ENCODE measurements at regions not wholly inside any gene's neighbourhood (a gene's known extent, or its start where the extent isn't known, plus 50 kb on each side); places are given as distances from the start of the nearest gene placed in this dataset.
"Not testable (repeated sequence)": the region's sequence is repeated elsewhere in the genome, so short reads cannot be mapped to it uniquely, and the experiment has no call there.

DNA sequence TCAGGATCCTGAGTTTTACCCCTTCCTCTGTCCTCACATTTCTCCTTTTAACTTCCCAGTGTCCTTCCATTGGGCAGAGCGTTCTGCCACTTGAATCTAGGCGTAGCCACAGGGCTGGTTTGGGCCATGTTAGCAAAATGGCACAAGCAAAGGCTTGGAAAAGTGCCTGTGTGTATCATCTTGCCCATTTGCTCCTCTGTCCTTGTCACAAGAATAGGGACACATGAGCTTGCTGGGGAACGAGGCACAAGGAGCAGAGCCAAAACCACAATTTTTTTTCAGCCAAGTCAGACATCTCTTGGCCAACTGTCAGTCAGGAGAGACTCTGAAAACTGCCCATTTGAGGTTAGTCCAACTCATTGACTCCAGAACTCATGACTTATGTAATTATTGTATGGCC is 285.2 kb downstream of the ZNF248 start:
- DNase-seq (ENCODE audit: low read depth), result no peak

DNA sequence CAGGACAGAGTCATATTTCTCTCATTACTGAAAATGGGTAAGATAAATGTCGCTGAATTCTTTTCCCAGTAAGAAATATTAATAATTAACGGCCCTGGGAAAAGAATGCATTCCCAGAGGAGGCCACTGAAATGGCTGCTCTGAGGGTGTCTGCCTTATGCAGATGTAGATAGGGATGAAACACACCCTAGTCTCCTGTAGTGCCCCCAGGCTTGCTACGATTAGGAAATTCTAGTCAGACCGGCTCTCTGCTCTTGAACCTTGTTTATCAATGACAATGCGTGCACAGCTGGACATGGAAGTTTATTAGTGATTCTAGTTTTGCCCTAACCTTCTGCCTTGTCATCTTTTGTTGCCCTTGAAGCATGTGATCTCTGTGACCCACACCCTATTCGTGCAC is 291.1 kb downstream of the ZNF248 start:
- no peak for DNase-seq (ENCODE audit: low read depth)

DNA sequence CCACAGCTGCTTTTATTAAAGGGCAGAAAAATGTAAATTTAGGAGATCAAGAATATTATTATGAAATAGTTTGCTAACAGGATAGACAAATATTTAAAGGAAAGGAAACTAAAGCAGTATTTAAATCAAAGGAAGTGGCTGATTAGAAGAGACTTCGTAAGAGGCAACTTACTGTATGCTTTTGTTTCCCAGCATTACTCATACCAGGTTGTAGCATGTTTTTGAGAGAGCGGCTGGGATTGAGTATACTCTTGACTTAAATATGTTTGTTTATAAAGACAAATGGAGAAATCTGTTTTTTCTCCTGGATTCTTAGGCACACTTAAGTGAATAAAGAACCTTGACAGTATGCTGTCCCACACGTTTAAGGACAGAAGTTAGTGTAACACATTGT is 293.7 kb downstream of the ZNF248 start:
- no peak for DNase-seq (ENCODE audit: low read depth)

DNA sequence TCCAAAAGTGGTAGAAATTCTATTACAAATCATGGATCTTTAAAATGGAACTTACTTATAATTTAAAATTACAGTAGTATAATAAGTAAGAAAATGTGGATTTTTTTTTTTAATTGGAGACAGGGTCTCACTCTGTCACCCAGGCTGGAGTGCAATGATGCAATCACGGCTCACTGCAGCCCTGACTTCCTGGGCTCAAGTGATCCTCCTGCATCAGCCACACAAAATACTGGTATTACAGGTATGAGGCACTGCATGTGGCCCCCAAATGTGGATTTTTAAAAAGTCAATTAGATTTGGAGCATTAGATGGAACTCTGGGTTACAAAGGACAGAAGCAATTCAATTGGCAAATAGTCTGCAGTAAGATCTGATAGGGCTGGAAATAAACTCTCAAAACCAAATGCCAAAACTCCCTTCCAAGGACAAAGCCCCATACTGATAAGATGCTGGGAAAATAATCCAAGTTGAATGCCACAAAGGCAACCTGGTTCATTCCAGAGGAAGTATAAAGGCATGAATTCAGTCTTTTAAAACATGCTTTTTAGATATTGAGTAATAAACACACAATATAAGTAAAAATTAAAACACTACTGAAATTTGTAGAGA is 294.2 kb downstream of the ZNF248 start:
- DNase-seq (ENCODE audit: low read depth), result no peak

DNA sequence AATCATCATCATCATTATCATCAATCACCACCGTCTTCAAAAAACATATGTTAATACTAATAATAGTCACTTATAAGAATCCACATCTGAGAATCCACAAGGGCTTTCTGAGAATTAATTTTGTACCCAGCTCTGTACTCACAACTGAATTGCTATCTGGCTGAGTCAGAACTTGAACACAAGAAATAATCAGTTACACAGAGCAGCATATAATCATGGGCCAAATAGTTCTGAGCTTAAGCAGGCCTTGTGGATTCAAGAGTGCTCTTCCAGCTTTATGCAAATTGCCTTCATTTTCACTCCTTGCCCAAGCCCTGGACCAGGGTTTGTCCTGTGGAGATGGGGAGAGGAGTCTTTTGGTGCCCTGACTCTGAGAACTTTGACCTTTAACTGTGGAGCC is 304.5 kb downstream of the ZNF248 start:
- DNase-seq (ENCODE audit: low read depth), result no peak

DNA sequence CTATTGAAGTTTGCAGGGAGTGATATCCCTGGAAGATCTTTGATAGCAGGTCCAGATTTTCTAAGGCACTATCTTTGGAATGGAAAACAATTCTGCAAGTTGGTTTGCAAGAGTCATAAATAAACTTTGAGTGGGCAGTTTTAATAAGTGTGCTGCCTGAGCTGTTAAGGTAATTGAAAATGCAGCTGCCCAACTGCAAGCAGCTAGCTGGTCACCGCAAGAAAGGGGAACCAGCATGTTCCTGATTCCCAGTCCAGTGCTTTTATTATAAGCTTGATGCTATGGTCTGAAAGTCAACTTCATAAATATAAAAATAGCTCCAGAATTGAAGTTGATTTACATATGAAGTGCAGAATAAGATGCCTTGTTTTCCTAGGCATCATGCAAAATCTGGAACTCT is 308.4 kb downstream of the ZNF248 start:
- DNase-seq (ENCODE audit: low read depth), result no peak

DNA sequence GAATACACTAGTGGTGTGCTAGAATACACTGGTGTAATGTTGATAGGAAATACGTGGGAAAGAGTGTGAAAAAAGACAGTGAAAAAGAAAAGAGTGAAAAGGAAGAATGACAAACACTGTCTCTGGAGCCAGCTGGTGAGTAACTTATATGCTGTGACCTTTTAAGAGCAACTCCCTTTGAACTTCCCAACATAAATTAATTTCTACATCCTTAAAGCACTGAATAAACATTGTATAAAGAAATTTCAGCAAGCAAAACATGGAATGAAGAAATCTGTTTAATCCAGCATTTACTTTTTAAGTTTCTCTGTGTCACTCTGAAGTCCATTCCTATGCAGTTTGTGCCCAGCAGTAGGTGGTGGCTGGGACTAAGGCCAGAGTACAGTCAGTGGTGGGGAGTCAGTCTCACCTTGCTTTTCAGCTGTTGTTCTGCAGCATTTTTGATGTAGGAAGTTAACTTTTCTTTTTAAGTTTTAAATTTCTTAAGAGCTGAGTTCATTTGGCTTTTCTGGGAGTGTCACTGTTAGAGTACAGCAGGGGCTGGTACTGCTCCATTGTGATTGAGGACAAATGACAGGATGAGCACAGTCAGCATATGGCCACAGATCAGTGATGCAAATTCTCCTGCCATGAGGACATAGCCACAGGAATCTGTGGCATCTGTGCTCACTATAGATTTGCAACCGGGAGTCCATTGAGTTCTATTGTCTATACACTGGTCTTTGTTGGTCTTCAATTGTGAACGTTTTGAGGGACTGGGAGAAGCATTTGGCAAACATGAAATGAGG is 321.8 kb downstream of the ZNF248 start:
- DNase-seq (ENCODE audit: low read depth), result no peak

DNA sequence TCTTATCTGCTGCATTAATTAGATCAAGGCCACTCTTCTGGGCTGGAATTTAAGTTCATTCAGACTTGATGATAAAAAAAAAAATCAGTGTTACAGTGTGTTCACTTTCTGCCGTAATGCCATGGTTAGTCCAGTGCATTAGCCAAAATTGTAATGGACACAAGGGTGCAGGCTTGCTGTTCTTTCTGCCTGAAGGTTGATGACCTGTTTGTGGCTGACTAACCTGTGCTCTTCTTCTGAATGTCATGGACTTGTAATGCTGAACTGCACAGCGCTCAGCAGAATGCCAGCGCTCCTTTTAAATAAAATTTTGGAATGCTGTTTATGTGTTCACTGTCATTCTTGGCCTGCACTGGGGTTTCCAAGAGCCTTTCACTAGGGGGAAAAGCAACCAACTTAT is 323.2 kb downstream of the ZNF248 start:
- no peak for DNase-seq (ENCODE audit: low read depth)

DNA sequence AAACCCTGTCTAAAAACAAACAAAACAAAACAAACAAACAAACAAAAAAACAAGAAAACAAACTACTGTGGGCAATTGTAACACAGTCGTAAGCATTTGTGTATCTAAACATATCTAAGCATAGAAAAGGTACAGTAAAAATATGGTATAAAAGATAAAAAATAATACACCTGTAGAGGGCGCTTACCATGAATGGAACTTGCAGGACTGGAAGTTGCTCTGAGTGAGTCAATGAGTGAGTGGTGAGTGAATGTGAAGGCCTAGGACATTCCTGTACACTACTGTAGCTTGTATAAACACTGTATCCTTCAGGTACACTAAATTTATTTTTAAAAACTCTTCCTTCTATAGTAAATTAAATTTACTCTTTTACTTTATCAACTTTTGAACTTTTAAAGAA is 332.0 kb downstream of the ZNF248 start:
- not testable (repeated sequence) for DNase-seq (ENCODE audit: low read depth)

DNA sequence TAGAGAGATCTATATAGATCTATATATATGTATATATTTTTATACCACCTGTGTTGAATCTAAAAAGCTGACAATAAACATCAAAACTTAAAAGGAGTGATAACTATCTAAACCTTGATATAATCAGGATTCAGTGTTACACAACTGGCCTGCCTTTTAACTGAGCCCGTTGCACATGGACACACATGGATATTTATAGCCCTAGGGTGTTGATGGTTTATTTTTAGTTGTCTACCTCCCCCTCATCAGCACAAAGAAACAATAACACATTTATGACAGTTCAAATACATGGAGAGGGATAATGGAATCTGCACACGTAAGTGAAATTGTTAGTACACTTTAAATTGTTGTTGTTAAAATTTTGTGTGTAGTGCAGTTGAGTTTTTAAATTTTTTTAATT is 336.9 kb downstream of the ZNF248 start:
- DNase-seq (ENCODE audit: low read depth), result no peak

DNA sequence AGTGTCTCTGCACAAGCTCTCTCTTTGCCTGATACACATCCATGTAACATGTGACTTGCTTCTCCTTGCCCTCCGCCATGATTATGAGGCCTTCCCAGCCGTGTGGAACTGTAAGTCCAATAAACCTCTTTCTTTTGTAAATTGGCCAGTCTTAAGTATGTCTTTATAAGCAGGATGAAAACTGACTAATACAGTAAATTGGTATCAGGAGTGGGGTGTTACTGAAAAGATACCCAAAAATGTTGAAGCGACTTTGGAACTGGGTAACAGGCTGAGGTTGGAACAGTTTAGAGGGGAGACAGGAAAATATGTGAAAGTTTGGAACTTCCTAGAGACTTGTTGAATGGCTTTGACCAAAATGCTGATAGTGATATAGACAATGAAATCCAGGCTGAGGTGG is 346.9 kb downstream of the ZNF248 start:
- DNase-seq (ENCODE audit: low read depth), result not testable (repeated sequence)

DNA sequence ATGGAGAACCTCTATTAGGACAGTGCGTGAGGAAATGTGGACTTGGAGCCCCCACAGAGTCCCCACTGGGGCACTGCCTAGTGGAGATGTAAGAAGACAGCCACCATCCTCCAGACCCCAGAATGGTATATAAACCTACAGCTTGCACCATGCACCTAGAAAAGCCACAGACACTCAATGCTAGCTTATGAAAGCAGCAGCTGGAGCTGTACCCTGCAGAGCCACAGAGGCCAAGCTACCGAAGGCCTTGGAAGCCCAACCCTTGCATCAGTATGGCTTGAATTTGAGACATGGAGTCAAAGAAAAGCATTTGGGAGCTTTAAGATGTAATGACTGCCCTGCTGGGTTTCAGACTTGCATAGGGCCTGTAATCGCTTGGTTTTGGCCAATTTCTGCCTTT is 361.3 kb downstream of the ZNF248 start:
- DNase-seq (ENCODE audit: low read depth), result no peak

DNA sequence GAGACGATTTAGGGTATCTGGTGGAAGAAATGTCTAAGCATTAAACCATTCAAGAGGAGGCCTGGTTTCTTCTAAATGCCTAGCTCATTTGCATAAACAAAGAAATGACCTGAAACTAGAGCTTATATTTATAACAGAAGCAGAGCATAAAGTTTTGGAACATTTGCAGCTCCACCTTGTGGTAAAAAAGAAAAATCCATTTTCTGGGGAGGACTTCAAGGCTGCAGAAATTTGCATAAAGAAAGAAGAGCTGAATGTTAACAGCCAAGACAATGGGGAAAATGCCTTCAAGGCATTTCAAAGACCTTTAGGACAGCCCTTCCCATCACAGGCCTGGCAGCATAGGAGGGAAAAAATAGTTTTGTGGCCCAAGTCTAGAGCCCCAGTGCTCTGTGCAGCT is 362.0 kb downstream of the ZNF248 start:
- DNase-seq (ENCODE audit: low read depth), result peak; percentile 4

DNA sequence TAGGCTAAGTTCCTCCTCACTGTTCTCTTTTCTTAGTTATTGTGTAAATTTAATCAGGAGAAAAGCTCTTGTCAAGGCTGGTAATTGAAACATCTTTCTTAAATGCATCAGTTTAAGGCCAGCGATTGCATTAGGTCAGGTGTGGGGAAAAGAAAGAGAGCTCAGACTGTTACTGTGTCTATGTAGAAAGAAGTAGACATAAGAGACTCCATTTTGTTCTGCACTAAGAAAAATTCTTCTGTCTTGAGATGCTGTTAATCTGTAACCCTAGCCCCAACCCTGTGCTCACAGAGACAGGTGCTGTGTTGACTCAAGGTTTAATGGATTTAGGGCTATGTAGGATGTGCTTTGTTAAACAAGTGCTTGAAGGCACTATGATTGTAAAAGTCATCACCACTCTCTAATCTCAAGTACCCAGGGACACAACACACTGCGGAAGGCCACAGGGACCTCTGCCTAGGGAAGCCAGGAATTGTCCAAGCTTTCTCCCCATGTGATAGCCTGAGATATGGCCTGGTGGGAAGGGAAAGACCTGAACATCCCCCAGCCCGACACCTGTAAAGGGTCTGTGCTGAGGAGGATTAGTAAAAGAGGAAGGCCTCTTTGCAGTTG is 364.1 kb downstream of the ZNF248 start:
- not testable (repeated sequence) for DNase-seq (ENCODE audit: low read depth)

DNA sequence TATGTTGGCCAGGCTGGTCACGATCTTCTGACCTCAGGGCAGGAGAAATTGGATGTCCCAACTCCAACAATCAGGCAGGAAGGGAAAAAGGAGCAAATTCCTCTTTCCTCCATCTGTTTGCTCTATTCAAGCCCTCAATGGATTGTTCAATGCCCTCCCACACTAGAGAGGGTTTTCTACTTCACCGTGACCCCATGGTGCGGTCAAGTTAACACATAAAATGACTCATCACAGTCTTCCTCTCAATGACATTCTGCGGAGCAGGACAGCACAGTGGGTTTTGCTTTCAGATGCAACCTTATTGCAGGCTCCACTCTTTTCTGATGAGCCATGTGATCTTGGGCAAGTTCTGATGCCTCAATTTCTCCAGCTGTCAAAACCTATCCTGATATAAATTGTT is 364.9 kb downstream of the ANKRD30A start:
- no peak for DNase-seq (ENCODE audit: low read depth)

DNA sequence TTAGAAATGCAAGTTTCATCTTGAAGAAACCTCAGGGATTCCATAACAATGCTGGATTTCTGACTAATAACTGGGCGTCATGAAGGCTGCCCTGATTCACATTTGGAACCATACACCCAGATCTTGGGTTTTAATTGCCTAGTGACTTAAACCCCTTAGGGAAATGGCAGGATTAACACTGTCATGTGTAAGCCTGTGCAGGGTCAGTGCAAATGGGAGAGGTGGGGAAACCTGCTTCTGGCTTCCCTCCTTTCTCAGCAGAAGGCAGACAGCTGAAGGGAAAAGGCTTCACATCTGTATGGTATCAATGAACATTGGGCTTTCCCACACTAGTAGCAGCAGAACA is 364.2 kb downstream of the ANKRD30A start:
- no peak for DNase-seq (ENCODE audit: low read depth)

DNA sequence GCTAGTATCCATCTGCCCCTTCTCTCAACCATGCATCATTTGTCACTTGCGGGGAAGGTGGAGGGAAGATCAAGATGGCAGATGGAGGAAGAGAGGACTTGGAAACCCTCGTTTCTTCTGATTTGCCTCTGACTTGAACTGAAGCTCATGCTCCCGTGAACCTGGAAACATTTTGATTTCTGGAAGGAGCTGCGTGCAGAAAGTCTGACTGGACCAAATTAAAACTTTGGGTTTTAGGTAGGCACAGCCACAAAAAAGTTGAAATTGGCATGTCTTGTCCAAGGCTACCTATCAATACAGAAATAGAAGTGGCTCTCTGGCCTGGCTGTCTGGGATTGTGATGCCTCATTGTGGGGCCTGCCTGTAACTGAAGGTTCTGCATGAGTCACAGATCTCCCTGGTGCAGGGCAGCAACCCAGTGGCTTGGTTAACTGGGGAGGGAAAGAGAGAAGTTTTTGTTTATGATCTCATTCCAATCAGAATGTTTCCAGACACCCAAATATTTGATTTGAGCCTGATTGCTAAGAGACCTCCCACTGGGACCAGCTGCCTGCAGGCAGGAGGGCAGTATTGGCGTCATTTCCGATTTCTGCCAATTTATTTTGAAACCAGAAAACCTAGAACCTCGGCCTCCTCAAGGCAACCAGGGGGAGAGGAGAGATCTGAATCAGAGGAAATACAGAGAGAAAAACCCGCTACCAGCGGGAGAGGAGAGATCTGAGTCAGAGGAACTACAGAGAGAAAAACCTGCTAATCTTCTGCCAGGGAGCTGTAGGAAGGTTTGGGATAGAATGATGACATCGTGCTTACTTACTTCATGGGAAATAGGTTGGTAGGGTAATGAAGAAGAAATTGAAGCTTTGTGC is 363.6 kb downstream of the ANKRD30A start:
- peak; percentile 11 for DNase-seq (ENCODE audit: low read depth)

DNA sequence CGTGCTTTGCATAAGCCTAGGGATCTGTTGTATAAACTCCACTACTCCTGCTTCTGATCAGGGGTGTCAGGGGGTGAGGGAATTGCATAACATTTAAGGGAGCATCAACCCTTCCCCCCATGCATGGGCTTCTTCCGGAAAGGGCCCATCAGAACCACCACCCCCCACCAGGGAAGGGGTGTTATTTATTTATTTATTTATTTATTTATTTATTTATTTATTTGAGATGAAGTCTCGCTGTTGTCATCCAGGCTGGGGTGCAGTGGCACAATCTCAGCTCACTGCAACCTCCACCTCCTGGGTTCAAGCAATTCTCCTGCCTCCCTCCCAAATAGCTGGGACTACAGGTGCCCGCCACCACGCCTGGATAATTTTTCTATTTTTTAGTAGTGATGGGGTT is 355.2 kb downstream of the ANKRD30A start:
- not testable (repeated sequence) for DNase-seq (ENCODE audit: low read depth)

DNA sequence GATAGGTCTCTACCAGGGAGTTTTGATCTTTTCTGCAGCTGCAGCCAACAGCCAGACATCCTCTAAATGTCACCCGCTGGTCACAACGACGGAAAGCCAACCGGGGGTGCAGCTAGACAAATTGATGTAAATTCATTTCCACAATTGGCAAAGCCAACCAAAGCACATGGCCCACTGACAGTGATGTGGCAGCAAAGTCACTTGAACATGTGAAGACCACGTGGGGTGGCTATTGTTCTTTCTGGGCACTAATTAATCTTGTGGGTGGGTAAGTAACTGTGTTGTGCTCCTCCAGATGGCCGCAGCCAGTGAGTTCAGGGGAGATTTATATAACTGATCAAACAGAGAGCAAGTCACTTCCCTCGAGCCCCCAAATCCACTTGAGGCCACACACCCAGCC is 354.1 kb downstream of the ANKRD30A start:
- no peak for DNase-seq (ENCODE audit: low read depth)

DNA sequence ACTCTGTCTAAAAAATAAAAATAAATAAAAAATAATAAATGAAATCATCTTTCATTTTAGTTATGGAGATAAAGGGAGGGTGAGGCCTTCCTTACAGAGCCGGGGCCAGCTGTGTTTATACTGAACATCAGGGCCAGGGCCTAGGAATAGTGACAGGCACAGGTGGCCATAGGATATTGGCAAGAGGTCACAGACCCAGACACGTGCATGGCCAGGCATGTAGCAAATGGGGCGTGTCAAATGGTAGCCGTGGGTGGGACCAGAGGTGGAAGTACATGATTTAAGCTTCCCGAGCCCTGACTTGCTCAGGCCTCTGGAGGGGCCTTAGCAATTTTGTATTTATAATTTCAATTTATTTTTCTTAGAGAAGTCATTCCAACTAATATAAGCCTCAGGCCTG is 353.0 kb downstream of the ANKRD30A start:
- DNase-seq (ENCODE audit: low read depth), result no peak

DNA sequence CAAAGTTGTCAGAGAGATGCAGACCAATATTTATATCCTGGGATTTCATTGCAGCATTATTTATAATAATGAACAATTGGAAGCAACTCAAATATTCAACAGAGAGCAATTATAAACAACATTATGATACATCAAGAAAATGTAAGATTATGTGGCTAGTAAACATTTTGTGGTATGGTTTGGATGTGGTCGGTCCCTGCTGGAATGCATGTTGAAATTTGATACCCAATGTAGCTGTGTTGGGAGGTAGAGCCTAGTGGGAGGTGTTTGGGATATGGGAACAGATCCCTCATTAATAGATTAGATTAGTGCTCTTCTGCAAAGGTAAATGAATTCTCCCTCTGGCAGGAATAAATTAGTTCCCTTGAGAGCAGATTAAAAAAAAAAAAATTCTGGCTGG is 350.9 kb downstream of the ANKRD30A start:
- no peak for DNase-seq (ENCODE audit: low read depth)

DNA sequence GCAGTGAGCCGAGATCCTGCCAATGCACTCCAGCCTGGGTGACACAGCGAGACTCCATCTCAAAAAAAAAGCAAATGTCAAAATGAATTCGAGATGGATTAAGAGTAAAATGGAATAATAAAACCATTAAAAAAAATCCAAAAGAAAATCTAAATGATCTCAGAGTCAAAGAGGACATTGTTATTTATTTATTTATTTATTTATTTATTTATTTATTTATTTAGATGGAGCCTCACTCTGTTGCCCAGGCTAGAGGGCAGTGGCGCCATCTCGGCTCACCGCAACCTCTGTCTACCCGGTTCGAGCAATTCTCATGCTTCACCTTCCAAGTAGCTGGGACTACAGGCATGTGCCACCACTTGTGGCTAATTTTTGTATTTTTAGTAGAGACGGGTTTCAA is 349.2 kb downstream of the ANKRD30A start:
- DNase-seq (ENCODE audit: low read depth), result no peak

DNA sequence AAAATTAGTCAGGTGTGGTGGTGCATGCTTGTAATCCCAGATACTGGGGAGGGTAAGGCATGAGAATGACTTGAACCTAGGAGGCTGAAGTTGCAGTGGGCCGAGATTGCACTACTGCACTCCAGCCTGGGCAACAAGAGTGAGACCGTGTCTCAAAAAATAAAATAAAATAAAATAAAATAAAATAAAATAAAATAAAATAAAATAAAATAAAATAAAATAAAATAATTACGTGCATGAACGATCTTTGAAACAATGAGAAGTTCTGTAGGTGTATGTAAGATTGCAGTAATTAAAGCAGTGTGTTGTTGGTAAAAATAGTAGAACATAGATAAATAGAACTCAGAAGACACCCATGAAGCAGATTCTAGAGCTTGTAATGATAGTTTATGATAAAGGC is 348.5 kb downstream of the ANKRD30A start:
- DNase-seq (ENCODE audit: low read depth), result no peak

Measured in iris pigment epithelial cell (primary cell).